HG02678 (cell line): ENCODE measurements at regions not wholly inside any gene's neighbourhood (a gene's known extent, or its start where the extent isn't known, plus 50 kb on each side); places are given as distances from the start of the nearest gene placed in this dataset.
"Not testable (repeated sequence)": the region's sequence is repeated elsewhere in the genome, so short reads cannot be mapped to it uniquely, and the experiment has no call there.

ENCODE experiments used
- ATAC-seq: cut with Tn5 transposase; IDR thresholded peaks from one replicate; pipeline ENCODE4 v1.9.1; 2021; ENCODE audit warnings: mild to moderate bottlenecking, moderate library complexity; ENCODE audit not compliant: unreplicated experiment

- no peak for ATAC-seq
Measured at GRCh38 chr7:149683898-149684297, 89.5 kb downstream of the ZNF467 start.

GRCh38 chr7:149683181-149683580 lies 90.2 kb downstream of the ZNF467 start:
- no peak for ATAC-seq

- no peak for ATAC-seq
Measured at GRCh38 chr7:149682038-149682437, 91.3 kb downstream of the ZNF467 start.

GRCh38 chr7:149681274-149681673 lies 92.1 kb downstream of the ZNF467 start:
- no peak for ATAC-seq

GRCh38 chr7:149680331-149681025 lies 92.9 kb downstream of the ZNF467 start:
- ATAC-seq, result no peak

- not testable (repeated sequence) for ATAC-seq
Measured at GRCh38 chr7:149674728-149675385, 98.5 kb downstream of the ZNF467 start.

GRCh38 chr7:149673006-149673405 lies 100.4 kb downstream of the ZNF467 start:
- no peak for ATAC-seq

- no peak for ATAC-seq
Measured at GRCh38 chr7:149670288-149670687, 103.1 kb downstream of the ZNF467 start.

GRCh38 chr7:149669121-149669818 lies 104.1 kb downstream of the ZNF467 start:
- ATAC-seq, result no peak

GRCh38 chr7:149666360-149666945 lies 106.9 kb downstream of the ZNF467 start:
- ATAC-seq, result no peak

- ATAC-seq, result not testable (repeated sequence)
Measured at GRCh38 chr7:149665618-149666017, 107.8 kb downstream of the ZNF467 start.

GRCh38 chr7:149664666-149665065 lies 108.7 kb downstream of the ZNF467 start:
- ATAC-seq, result no peak

- no peak for ATAC-seq
Measured at GRCh38 chr7:149664176-149664575, 109.2 kb downstream of the ZNF467 start.

GRCh38 chr7:149662591-149663095 lies 110.7 kb downstream of the ZNF467 start:
- peak; percentile 87 for ATAC-seq

GRCh38 chr7:149655784-149656183 lies 117.6 kb downstream of the ZNF467 start:
- no peak for ATAC-seq

GRCh38 chr7:149654588-149654987 lies 118.8 kb downstream of the ZNF467 start:
- ATAC-seq, result no peak

GRCh38 chr7:149650190-149650589 lies 123.2 kb downstream of the ZNF467 start:
- not testable (repeated sequence) for ATAC-seq

- ATAC-seq, result no peak
Measured at GRCh38 chr7:149644754-149645153, 128.6 kb downstream of the ZNF467 start.

- ATAC-seq, result no peak
Measured at GRCh38 chr7:149642589-149642988, 130.8 kb downstream of the ZNF467 start.

- no peak for ATAC-seq
Measured at GRCh38 chr7:149638566-149639320, 134.6 kb downstream of the ZNF467 start.
